ENCODE measurements at regions not wholly inside any gene's neighbourhood (a gene's known extent, or its start where the extent isn't known, plus 50 kb on each side); places are given as distances from the start of the nearest gene placed in this dataset.
"Not testable (repeated sequence)": the region's sequence is repeated elsewhere in the genome, so short reads cannot be mapped to it uniquely, and the experiment has no call there.

DNA sequence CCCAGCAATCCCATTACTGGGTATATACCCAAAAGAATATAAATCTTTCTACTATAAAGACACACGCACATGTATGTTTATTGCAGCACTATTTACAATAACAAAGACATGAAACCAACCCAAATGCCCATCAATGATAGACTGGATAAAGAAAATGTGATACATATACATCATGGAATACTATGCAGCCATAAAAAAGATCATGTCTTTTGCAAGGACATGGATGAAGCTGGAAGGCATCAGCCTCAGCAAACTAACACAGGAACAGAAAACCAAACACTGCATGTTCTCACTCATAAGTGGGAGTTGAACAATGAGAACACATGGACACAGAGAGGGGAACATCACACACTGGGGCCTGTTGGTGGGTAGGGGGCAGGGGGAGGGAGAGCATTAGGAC, 169.0 kb upstream of the KLF6 start:
- BruUV-seq (replicated peaks); H3K9me3 ChIP-seq (ENCODE audit: control insufficient read depth, insufficient read depth, low read depth, low read length); DNase-seq (ENCODE audit: low read depth, low spot score); ATAC-seq; H3K4me3 ChIP-seq (ENCODE audit: low read depth in 2 of 2, low read length in 2 of 2); H3K36me3 ChIP-seq (ENCODE audit: control insufficient read depth, insufficient read depth, low read length); CTCF ChIA-PET; H3K27me3 ChIP-seq (ENCODE audit: control insufficient read depth, insufficient read depth, low read length); in situ Hi-C loops (cut with HindIII; ENCODE audit: low pct_unique_long_range_greater_than_20kb, low sequenced_read_pairs): not testable (repeated sequence)
- peak overlapping the region; percentile 96 for H3K27ac ChIP-seq (ENCODE audit: low read length)
- POLR2A ChIA-PET = interaction anchor here (0.6 kb wide), 1 partner anchor 169 kb away, joined by 4 read pairs; the partner anchor contains the start of gene KLF6
- intact Hi-C loops (cut with micrococcal nuclease; ENCODE audit: unreplicated experiment) = loop anchor here (10.0 kb wide), 1 partner anchor 101 kb away; no protein-coding TSS in a partner anchor
- peaks cover 34% of the 10 kb centered on the region for H3K4me1 ChIP-seq (ENCODE audit: control insufficient read depth, insufficient read depth, low read length)

DNA sequence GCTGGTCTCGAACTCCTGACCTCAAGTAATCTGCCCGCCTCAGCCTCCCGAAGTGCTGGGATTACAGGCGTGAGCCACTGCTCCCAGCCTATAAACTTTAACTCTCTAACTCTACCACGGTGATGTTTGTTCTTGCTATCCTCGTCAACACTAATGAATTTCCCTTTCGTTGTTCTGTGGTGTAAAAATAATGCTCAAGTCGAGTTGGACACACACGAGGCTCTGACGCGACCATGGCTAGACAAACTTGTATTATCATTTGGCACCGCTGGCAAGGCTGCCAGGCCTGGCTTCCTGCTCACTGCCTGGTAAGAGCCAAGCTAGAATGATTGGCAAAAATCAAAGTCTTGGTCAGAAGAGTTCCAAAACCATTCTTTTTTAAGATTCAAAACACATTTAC, 167.0 kb upstream of the KLF6 start:
- CTCF ChIA-PET = no interaction called here
- intact Hi-C loops (cut with micrococcal nuclease; ENCODE audit: unreplicated experiment) = loop anchor here (10.0 kb wide), 1 partner anchor 103 kb away; no protein-coding TSS in a partner anchor
- peaks cover 25% of the 10 kb centered on the region for H3K4me1 ChIP-seq (ENCODE audit: control insufficient read depth, insufficient read depth, low read length)
- no peaks in the 10 kb centered on the region for H3K36me3 ChIP-seq (ENCODE audit: control insufficient read depth, insufficient read depth, low read length)
- POLR2A ChIA-PET = no interaction called here
- TF ChIP-seq POLR2AphosphoS5 (IDR thresholded peaks at IDR 0.05; ENCODE audit: low read depth, low read length) (no peak), TCF7L2 (IDR thresholded peaks at IDR 0.05; ENCODE audit: low read depth, low read length) (no peak), SIN3A (IDR thresholded peaks at IDR 0.05; ENCODE audit: borderline replicate concordance, insufficient read depth, low read depth, low read length) (no peak)
- TF ChIP-seq, protein P1, sequence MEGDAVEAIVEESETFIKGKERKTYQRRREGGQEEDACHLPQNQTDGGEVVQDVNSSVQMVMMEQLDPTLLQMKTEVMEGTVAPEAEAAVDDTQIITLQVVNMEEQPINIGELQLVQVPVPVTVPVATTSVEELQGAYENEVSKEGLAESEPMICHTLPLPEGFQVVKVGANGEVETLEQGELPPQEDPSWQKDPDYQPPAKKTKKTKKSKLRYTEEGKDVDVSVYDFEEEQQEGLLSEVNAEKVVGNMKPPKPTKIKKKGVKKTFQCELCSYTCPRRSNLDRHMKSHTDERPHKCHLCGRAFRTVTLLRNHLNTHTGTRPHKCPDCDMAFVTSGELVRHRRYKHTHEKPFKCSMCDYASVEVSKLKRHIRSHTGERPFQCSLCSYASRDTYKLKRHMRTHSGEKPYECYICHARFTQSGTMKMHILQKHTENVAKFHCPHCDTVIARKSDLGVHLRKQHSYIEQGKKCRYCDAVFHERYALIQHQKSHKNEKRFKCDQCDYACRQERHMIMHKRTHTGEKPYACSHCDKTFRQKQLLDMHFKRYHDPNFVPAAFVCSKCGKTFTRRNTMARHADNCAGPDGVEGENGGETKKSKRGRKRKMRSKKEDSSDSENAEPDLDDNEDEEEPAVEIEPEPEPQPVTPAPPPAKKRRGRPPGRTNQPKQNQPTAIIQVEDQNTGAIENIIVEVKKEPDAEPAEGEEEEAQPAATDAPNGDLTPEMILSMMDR (IDR thresholded peaks at IDR 0.05) = no peak
- TF ChIP-seq, protein P2, sequence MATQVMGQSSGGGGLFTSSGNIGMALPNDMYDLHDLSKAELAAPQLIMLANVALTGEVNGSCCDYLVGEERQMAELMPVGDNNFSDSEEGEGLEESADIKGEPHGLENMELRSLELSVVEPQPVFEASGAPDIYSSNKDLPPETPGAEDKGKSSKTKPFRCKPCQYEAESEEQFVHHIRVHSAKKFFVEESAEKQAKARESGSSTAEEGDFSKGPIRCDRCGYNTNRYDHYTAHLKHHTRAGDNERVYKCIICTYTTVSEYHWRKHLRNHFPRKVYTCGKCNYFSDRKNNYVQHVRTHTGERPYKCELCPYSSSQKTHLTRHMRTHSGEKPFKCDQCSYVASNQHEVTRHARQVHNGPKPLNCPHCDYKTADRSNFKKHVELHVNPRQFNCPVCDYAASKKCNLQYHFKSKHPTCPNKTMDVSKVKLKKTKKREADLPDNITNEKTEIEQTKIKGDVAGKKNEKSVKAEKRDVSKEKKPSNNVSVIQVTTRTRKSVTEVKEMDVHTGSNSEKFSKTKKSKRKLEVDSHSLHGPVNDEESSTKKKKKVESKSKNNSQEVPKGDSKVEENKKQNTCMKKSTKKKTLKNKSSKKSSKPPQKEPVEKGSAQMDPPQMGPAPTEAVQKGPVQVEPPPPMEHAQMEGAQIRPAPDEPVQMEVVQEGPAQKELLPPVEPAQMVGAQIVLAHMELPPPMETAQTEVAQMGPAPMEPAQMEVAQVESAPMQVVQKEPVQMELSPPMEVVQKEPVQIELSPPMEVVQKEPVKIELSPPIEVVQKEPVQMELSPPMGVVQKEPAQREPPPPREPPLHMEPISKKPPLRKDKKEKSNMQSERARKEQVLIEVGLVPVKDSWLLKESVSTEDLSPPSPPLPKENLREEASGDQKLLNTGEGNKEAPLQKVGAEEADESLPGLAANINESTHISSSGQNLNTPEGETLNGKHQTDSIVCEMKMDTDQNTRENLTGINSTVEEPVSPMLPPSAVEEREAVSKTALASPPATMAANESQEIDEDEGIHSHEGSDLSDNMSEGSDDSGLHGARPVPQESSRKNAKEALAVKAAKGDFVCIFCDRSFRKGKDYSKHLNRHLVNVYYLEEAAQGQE (IDR thresholded peaks at IDR 0.05; ENCODE audit: insufficient read depth in 1 of 2, low read depth in 2 of 2, low read length in 1 of 2) = no peak
- in situ Hi-C loops (cut with HindIII; ENCODE audit: low pct_unique_long_range_greater_than_20kb, low sequenced_read_pairs) = no loop called here
- ATAC-seq (no peak), DNase-seq (ENCODE audit: low read depth, low spot score) (no peak)
- H3K9me3 ChIP-seq (ENCODE audit: control insufficient read depth, insufficient read depth, low read depth, low read length) = no peaks in the 10 kb centered on the region
- no peaks in the 10 kb centered on the region for H3K27me3 ChIP-seq (ENCODE audit: control insufficient read depth, insufficient read depth, low read length)
- no TSS peak for BruUV-seq (replicated peaks)
- peak overlapping the region; percentile 98 for H3K27ac ChIP-seq (ENCODE audit: low read length)
- H3K4me3 ChIP-seq (ENCODE audit: low read depth in 2 of 2, low read length in 2 of 2) = no peak overlapping the region

DNA sequence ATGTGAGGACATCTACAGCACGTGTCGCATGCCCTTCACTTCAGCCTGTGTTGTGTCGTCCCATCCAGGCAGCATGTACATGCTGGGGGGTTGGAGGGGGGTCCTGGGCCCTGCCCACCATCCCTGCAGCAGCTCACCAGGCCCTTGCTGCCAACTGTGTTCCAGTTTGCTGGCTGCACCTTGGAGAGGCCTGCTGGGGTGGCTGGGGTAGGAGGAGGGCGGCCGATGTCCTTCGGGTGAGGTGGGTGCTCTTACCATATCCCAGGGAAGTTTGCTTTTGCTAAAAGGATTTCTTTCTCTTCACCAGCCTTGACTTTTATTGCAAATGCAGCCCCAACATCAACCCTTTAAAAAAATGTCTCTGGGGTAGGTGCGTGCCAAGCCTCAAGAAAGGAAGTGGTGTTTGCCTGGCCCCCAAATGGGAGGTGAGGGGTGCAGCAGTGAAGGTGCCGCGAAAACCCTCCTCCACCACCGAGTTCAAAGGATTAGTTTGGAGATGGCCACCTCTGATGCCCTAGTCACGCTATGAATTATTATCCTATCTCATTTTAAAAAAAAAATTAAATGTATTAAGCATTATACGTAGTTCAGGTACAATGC, 165.8 kb upstream of the KLF6 start:
- no peaks in the 10 kb centered on the region for H3K36me3 ChIP-seq (ENCODE audit: control insufficient read depth, insufficient read depth, low read length)

More for the DNA sequence above, 165.8 kb upstream of the KLF6 start:
- H3K4me3 ChIP-seq (ENCODE audit: low read depth in 2 of 2, low read length in 2 of 2) = no peak overlapping the region
- ATAC-seq (no peak), DNase-seq (ENCODE audit: low read depth, low spot score) (no peak)
- CTCF ChIA-PET = no interaction called here
- no TSS peak for BruUV-seq (replicated peaks)
- intact Hi-C loops (cut with micrococcal nuclease; ENCODE audit: unreplicated experiment) = loop anchor here (10.0 kb wide), 1 partner anchor 104 kb away; no protein-coding TSS in a partner anchor
- no peak for TF ChIP-seq POLR2AphosphoS5 (IDR thresholded peaks at IDR 0.05; ENCODE audit: low read depth, low read length)
- TF ChIP-seq, protein P1 (IDR thresholded peaks at IDR 0.05) = no peak
- TF ChIP-seq TCF7L2 (IDR thresholded peaks at IDR 0.05; ENCODE audit: low read depth, low read length) = no peak
- no peak for TF ChIP-seq SIN3A (IDR thresholded peaks at IDR 0.05; ENCODE audit: borderline replicate concordance, insufficient read depth, low read depth, low read length)
- TF ChIP-seq, protein P2 (IDR thresholded peaks at IDR 0.05; ENCODE audit: insufficient read depth in 1 of 2, low read depth in 2 of 2, low read length in 1 of 2) = no peak
- peak overlapping the region; percentile 98 for H3K27ac ChIP-seq (ENCODE audit: low read length)
- POLR2A ChIA-PET = no interaction called here
- H3K27me3 ChIP-seq (ENCODE audit: control insufficient read depth, insufficient read depth, low read length) = no peaks in the 10 kb centered on the region
- peaks cover 20% of the 10 kb centered on the region for H3K4me1 ChIP-seq (ENCODE audit: control insufficient read depth, insufficient read depth, low read length)
- no peaks in the 10 kb centered on the region for H3K9me3 ChIP-seq (ENCODE audit: control insufficient read depth, insufficient read depth, low read depth, low read length)
- in situ Hi-C loops (cut with HindIII; ENCODE audit: low pct_unique_long_range_greater_than_20kb, low sequenced_read_pairs) = no loop called here

Data from Panc1 (cell line).